Vagina (tissue), 2 donors: ENCODE measurements at regions not wholly inside any gene's neighbourhood (a gene's known extent, or its start where the extent isn't known, plus 50 kb on each side); places are given as distances from the start of the nearest gene placed in this dataset.
A peak's percentile ranks its signal among the peaks of the same experiment; 100 is the strongest.

Experiments
- DNase-seq, 2 donors: peaks; one replicate each; pipeline ENCODE4 v3.0.0-alpha.2; 2017; ENCODE audit errors: extremely low spot score in 2 of 2
- H3K27ac ChIP-seq: fragments of 200-600 bp; sonication (generic); one replicate; pipeline ENCODE4 v1.5.1; 2019
- H3K27me3 ChIP-seq: fragments of 200-600 bp; sonication (generic); one replicate; pipeline ENCODE4 v1.5.1; 2019
- H3K36me3 ChIP-seq, 2 donors: fragments of 200-600 bp; sonication (generic); one replicate each; pipeline ENCODE4 v1.5.1; 2017 to 2019
- H3K4me1 ChIP-seq: fragments of 200-600 bp; sonication (generic); one replicate; pipeline ENCODE4 v1.5.1; 2019
- H3K4me3 ChIP-seq, 2 donors: fragments of 200-600 bp; sonication (generic); 1 replicate in 1 of 2; 2 replicates in 1 of 2; pipeline ENCODE4 v1.5.1; 2016 to 2019
- H3K9me3 ChIP-seq: fragments of 200-600 bp; sonication (generic); one replicate; pipeline ENCODE4 v1.5.1; 2019
- CTCF ChIP-seq, 3 experiments: fragments of 450-650 bp in 2 of 3; fragments of 200-600 bp in 1 of 3; sonication (generic) in 1 of 3; IDR thresholded peaks; one replicate each; pipeline ENCODE4 v1.5.1; 2017 to 2019; ENCODE audit warnings: antibody characterized with exemption in 3 of 3, mild to moderate bottlenecking in 2 of 3, moderate library complexity in 2 of 3
- POLR2A ChIP-seq, 2 donors: fragments of 450-650 bp; IDR thresholded peaks; one replicate each; pipeline ENCODE4 v1.6.1; 2017; ENCODE audit warnings: antibody characterized with exemption in 2 of 2, mild to moderate bottlenecking in 2 of 2, moderate library complexity in 2 of 2
- POLR2AphosphoS5 ChIP-seq, 2 donors: sonication (generic); formaldehyde crosslinking; IDR thresholded peaks; one replicate each; pipeline ENCODE4 v1.9.0; 2017; ENCODE audit warnings: antibody characterized with exemption in 2 of 2, mild to moderate bottlenecking in 2 of 2, low read depth in 1 of 2; ENCODE audit not compliant: insufficient read depth in 1 of 2
- intact Hi-C: fragments of 100-400 bp; cut with DNase I; formaldehyde crosslinking; loops from one replicate; pipeline ENCODE4 v1.15.1; 2023

GRCh38 chr1:185559684-185560331 lies 174.4 kb upstream of the HMCN1 start:
- intact Hi-C loops: no loop called here
- H3K27ac ChIP-seq: no peak overlapping the region
- H3K27me3 ChIP-seq: no peaks in the 10 kb centered on the region
- no peak for DNase-seq
- H3K4me1 ChIP-seq: no peaks in the 10 kb centered on the region
- H3K36me3 ChIP-seq: no peaks in the 10 kb centered on the region
- TF ChIP-seq POLR2A (IDR thresholded peaks at IDR 0.05) (no peak), POLR2AphosphoS5 (IDR thresholded peaks at IDR 0.05; ENCODE audit: insufficient read depth in 1 of 2, low read depth in 1 of 2) (no peak), CTCF (IDR thresholded peaks at IDR 0.05) (peak in 1 of 3 experiments; percentile 14)
- no peak overlapping the region for H3K4me3 ChIP-seq
- H3K9me3 ChIP-seq: no peaks in the 10 kb centered on the region

DNA sequence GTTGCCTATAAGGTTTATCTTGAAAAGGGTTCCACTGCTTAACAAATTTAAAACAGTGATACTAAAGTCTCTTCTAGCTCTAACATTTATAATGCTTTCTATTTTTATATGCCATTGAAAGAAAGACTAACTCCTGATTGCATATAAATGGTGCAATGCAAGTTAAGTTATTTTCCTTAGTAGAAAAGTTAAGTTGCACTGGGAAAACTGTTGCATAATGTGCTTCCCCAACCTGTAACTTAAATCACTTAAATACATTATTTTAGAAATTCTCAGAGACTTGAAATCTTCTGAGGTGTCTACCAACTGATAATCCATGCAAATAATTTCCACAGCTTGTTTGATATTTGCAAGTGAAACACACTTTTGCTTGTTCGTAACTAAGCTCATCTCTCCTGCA lies 175.0 kb upstream of the HMCN1 start:
- Histone ChIP-seq H3K4me3 (no peak overlapping the region), H3K4me1 (no peaks in the 10 kb centered on the region), H3K36me3 (no peaks in the 10 kb centered on the region), H3K27ac (no peak overlapping the region), H3K9me3 (no peaks in the 10 kb centered on the region), H3K27me3 (no peaks in the 10 kb centered on the region)
- intact Hi-C loops: no loop called here
- DNase-seq: no peak
- TF ChIP-seq CTCF (IDR thresholded peaks at IDR 0.05) (no peak), POLR2A (IDR thresholded peaks at IDR 0.05) (no peak), POLR2AphosphoS5 (IDR thresholded peaks at IDR 0.05; ENCODE audit: insufficient read depth in 1 of 2, low read depth in 1 of 2) (no peak)

DNA sequence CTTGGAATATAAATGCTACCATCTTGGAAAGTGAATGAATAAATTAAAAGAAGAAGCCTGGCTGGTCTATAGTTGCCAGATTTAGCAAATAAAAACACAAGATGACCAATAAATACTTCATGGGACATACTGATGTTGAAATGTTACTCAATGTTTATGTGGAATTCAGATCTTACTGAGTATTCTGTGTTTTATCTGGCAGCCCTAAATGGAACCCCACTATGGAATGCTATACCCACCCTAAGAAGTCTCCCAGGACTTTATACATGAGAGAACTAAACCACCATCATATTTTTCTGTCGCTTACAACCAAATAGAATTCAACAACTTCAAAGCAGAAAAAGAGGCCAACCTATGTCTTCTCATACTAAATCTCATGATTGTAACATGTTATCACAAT lies 177.6 kb upstream of the HMCN1 start:
- no peak for DNase-seq
- Histone ChIP-seq H3K36me3 (no peaks in the 10 kb centered on the region), H3K27ac (no peak overlapping the region), H3K4me1 (no peaks in the 10 kb centered on the region), H3K4me3 (no peak overlapping the region), H3K9me3 (no peaks in the 10 kb centered on the region), H3K27me3 (no peaks in the 10 kb centered on the region)
- intact Hi-C loops: no loop called here
- TF ChIP-seq POLR2AphosphoS5 (IDR thresholded peaks at IDR 0.05; ENCODE audit: insufficient read depth in 1 of 2, low read depth in 1 of 2): no peak
- no peak for TF ChIP-seq CTCF (IDR thresholded peaks at IDR 0.05)
- TF ChIP-seq POLR2A (IDR thresholded peaks at IDR 0.05): no peak

DNA sequence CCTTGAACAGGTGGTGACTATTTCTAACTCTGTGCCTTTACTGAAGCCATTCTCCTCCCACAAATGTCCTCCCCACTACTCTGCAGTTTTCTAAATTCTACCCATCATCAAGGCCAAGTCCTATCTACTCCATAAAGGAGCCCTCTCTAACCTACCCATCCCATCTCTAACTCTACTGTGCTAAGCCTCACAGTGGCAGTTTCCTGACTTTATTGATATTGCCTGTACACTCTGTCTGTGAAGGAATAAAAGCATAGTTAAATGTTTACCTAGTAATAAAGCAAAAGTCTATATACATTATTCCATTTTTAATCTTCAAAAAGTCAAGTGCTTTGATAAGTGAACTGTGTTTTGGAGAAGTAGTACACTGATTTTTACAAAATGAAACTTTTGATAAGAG lies 178.4 kb upstream of the HMCN1 start:
- H3K4me3 ChIP-seq: no peak overlapping the region
- H3K4me1 ChIP-seq: no peaks in the 10 kb centered on the region
- H3K36me3 ChIP-seq: no peaks in the 10 kb centered on the region
- intact Hi-C loops: no loop called here
- no peak overlapping the region for H3K27ac ChIP-seq
- no peak for DNase-seq
- H3K9me3 ChIP-seq: no peaks in the 10 kb centered on the region
- TF ChIP-seq CTCF (IDR thresholded peaks at IDR 0.05): no peak
- no peak for TF ChIP-seq POLR2A (IDR thresholded peaks at IDR 0.05)
- TF ChIP-seq POLR2AphosphoS5 (IDR thresholded peaks at IDR 0.05; ENCODE audit: insufficient read depth in 1 of 2, low read depth in 1 of 2): no peak
- no peaks in the 10 kb centered on the region for H3K27me3 ChIP-seq

- H3K4me1 ChIP-seq: no peaks in the 10 kb centered on the region
- no peak for DNase-seq
- no peaks in the 10 kb centered on the region for H3K36me3 ChIP-seq
- intact Hi-C loops: no loop called here
- H3K27ac ChIP-seq: no peak overlapping the region
- TF ChIP-seq POLR2AphosphoS5 (IDR thresholded peaks at IDR 0.05; ENCODE audit: insufficient read depth in 1 of 2, low read depth in 1 of 2) (no peak), POLR2A (IDR thresholded peaks at IDR 0.05) (no peak), CTCF (IDR thresholded peaks at IDR 0.05) (no peak)
- H3K4me3 ChIP-seq: no peak overlapping the region
- H3K27me3 ChIP-seq: no peaks in the 10 kb centered on the region
- no peaks in the 10 kb centered on the region for H3K9me3 ChIP-seq
These were observed 183.2 kb upstream of the HMCN1 start for GRCh38 chr1:185551008-185551407.
